ENCODE measurements at regions not wholly inside any gene's neighbourhood (a gene's known extent, or its start where the extent isn't known, plus 50 kb on each side); places are given as distances from the start of the nearest gene placed in this dataset.

- Histone ChIP-seq H3K27ac (ENCODE audit: low read depth, low read length) (no peak overlapping the region), H3K9ac (ENCODE audit: low read length) (no peak overlapping the region), H4K20me1 (ENCODE audit: insufficient read depth) (no peaks in the 10 kb centered on the region), H3K4me3 (replicated peaks in 1 of 2; ENCODE audit: low read depth in 1 of 2, low read length in 2 of 2) (no peak overlapping the region), H3K36me3 (ENCODE audit: control insufficient read depth in 1 of 2, insufficient read depth in 2 of 2, low read length in 2 of 2) (no peaks in the 10 kb centered on the region), H2AFZ (ENCODE audit: low read depth, low read length, poor library complexity, severe bottlenecking) (no peak overlapping the region), H3K4me1 (ENCODE audit: control insufficient read depth in 1 of 2, insufficient read depth in 2 of 2, low read length in 2 of 2) (no peaks in the 10 kb centered on the region; a peak in 1 of 4 replicates), H3K9me3 (ENCODE audit: control insufficient read depth in 1 of 2, insufficient read depth in 1 of 2, low read depth in 1 of 2, low read length in 2 of 2) (no peaks in the 10 kb centered on the region; a peak in 1 of 4 replicates), H3K9me2 (ENCODE audit: insufficient read depth) (no peaks in the 10 kb centered on the region), H3K79me2 (ENCODE audit: insufficient read depth, low read length) (no peaks in the 10 kb centered on the region), H3K27me3 (ENCODE audit: insufficient read depth, low read length) (no peaks in the 10 kb centered on the region), H3K4me2 (ENCODE audit: low read length) (no peak overlapping the region)
- TF ChIP-seq CTCF (IDR thresholded peaks at IDR 0.05 in 2 of 3, conservative IDR thresholded peaks at IDR 0.05 in 1 of 3; ENCODE audit: borderline replicate concordance in 1 of 3, insufficient read depth in 1 of 3, low read depth in 2 of 3, low read length in 2 of 3) = no peak
- no peak for TF ChIP-seq CBX3 (IDR thresholded peaks at IDR 0.05; ENCODE audit: low read depth)
- TF ChIP-seq MAX (IDR thresholded peaks at IDR 0.05) = no peak
- ChIA-PET CTCF (no interaction called here), RAD21 (ENCODE audit: low non-redundant PET in 1 of 2, low total read pairs in 2 of 2, uncharacterized antibody in 2 of 2, unreplicated experiment in 2 of 2) (no interaction called here), POLR2A (no interaction called here)
- ATAC-seq (no peak), DNase-seq (ENCODE audit: low read depth, low spot score) (no peak)
- intact Hi-C loops (cut with micrococcal nuclease) = no loop called here
- BruUV-seq (replicated peaks) = no TSS peak
Measured at GRCh38 chr15:54987881-54988280, 208.9 kb downstream of the RSL24D1 start.

DNA sequence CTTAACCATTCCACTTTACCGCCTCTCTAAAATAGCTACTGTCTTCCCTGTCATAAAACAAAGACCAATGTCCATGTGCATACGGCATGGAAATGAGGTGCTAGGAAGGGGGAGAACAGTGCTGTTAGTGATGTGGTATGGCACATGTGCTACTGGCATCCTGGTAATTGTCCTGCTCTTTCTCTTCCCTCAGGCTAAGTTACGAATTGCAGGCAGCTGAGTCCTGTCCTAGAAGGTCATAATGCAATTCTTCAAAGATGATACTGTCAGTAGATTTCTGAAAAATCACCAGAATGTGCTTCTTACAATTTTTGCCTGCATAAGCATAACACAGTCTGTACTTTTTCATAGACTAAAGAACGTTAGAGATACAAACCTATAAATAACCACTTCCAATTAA lies 216.8 kb downstream of the RSL24D1 start:
- H3K79me2 ChIP-seq (ENCODE audit: insufficient read depth, low read length) = no peaks in the 10 kb centered on the region
- no peaks in the 10 kb centered on the region; a peak in 1 of 4 replicates for H3K4me1 ChIP-seq (ENCODE audit: control insufficient read depth in 1 of 2, insufficient read depth in 2 of 2, low read length in 2 of 2)
- RAD21 ChIA-PET (ENCODE audit: low non-redundant PET in 1 of 2, low total read pairs in 2 of 2, uncharacterized antibody in 2 of 2, unreplicated experiment in 2 of 2) = no interaction called here
- POLR2A ChIA-PET = no interaction called here
- no peaks in the 10 kb centered on the region for H4K20me1 ChIP-seq (ENCODE audit: insufficient read depth)
- H3K9me2 ChIP-seq (ENCODE audit: insufficient read depth) = no peaks in the 10 kb centered on the region
- H3K36me3 ChIP-seq (ENCODE audit: control insufficient read depth in 1 of 2, insufficient read depth in 2 of 2, low read length in 2 of 2) = no peaks in the 10 kb centered on the region
- no peak overlapping the region for H3K27ac ChIP-seq (ENCODE audit: low read depth, low read length)
- TF ChIP-seq EZH2 (IDR thresholded peaks at IDR 0.05) (no peak), MAX (IDR thresholded peaks at IDR 0.05) (no peak), SP1 (IDR thresholded peaks at IDR 0.05; ENCODE audit: low read depth) (no peak), ZFX (IDR thresholded peaks at IDR 0.05) (no peak), CTCF (IDR thresholded peaks at IDR 0.05 in 2 of 3, conservative IDR thresholded peaks at IDR 0.05 in 1 of 3; ENCODE audit: borderline replicate concordance in 1 of 3, insufficient read depth in 1 of 3, low read depth in 2 of 3, low read length in 2 of 3) (no peak), CBX3 (IDR thresholded peaks at IDR 0.05; ENCODE audit: low read depth) (no peak), ZBTB33 (IDR thresholded peaks at IDR 0.05; ENCODE audit: extremely low read depth, insufficient replicate concordance, low read length) (no peak)
- TF ChIP-seq, protein P1, sequence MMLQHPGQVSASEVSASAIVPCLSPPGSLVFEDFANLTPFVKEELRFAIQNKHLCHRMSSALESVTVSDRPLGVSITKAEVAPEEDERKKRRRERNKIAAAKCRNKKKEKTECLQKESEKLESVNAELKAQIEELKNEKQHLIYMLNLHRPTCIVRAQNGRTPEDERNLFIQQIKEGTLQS (IDR thresholded peaks at IDR 0.05) = no peak
- no peak overlapping the region for H3K4me2 ChIP-seq (ENCODE audit: low read length)
- no peaks in the 10 kb centered on the region for H3K27me3 ChIP-seq (ENCODE audit: insufficient read depth, low read length)
- CTCF ChIA-PET = no interaction called here
- H3K9ac ChIP-seq (ENCODE audit: low read length) = no peak overlapping the region
- H3K4me3 ChIP-seq (replicated peaks in 1 of 2; ENCODE audit: low read depth in 1 of 2, low read length in 2 of 2) = no peak overlapping the region
- no peak for ATAC-seq
- H3K9me3 ChIP-seq (ENCODE audit: control insufficient read depth in 1 of 2, insufficient read depth in 1 of 2, low read depth in 1 of 2, low read length in 2 of 2) = no peaks in the 10 kb centered on the region
- no peak for DNase-seq (ENCODE audit: low read depth, low spot score)
- intact Hi-C loops (cut with micrococcal nuclease) = no loop called here
- H2AFZ ChIP-seq (ENCODE audit: low read depth, low read length, poor library complexity, severe bottlenecking) = no peak overlapping the region
- BruUV-seq (replicated peaks) = no TSS peak

Measured in HCT116 (cell line).